ENCODE measurements at regions not wholly inside any gene's neighbourhood (a gene's known extent, or its start where the extent isn't known, plus 50 kb on each side); places are given as distances from the start of the nearest gene placed in this dataset.

- TF ChIP-seq NFE2L1 (CRISPR knock-in tag; IDR thresholded peaks at IDR 0.05): no peak
- TF ChIP-seq, protein P1, sequence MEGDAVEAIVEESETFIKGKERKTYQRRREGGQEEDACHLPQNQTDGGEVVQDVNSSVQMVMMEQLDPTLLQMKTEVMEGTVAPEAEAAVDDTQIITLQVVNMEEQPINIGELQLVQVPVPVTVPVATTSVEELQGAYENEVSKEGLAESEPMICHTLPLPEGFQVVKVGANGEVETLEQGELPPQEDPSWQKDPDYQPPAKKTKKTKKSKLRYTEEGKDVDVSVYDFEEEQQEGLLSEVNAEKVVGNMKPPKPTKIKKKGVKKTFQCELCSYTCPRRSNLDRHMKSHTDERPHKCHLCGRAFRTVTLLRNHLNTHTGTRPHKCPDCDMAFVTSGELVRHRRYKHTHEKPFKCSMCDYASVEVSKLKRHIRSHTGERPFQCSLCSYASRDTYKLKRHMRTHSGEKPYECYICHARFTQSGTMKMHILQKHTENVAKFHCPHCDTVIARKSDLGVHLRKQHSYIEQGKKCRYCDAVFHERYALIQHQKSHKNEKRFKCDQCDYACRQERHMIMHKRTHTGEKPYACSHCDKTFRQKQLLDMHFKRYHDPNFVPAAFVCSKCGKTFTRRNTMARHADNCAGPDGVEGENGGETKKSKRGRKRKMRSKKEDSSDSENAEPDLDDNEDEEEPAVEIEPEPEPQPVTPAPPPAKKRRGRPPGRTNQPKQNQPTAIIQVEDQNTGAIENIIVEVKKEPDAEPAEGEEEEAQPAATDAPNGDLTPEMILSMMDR (IDR thresholded peaks at IDR 0.05): no peak
- TF ChIP-seq JUN (CRISPR knock-in tag; IDR thresholded peaks at IDR 0.05): no peak
- TF ChIP-seq NR1H2 (CRISPR knock-in tag; IDR thresholded peaks at IDR 0.05): no peak
- TF ChIP-seq CREB1 (CRISPR knock-in tag; IDR thresholded peaks at IDR 0.05): no peak
- TF ChIP-seq MAX (CRISPR knock-in tag; IDR thresholded peaks at IDR 0.05): no peak
- no peak for TF ChIP-seq TEAD4 (CRISPR knock-in tag; IDR thresholded peaks at IDR 0.05)
- no peak for TF ChIP-seq FOXP1 (CRISPR knock-in tag; IDR thresholded peaks at IDR 0.05; ENCODE audit: borderline replicate concordance)
- no peak for TF ChIP-seq USF1 (CRISPR knock-in tag; IDR thresholded peaks at IDR 0.05)
- TF ChIP-seq ZNF512 (CRISPR knock-in tag; IDR thresholded peaks at IDR 0.05; ENCODE audit: borderline replicate concordance): no peak
- TF ChIP-seq ZNF232 (CRISPR knock-in tag; IDR thresholded peaks at IDR 0.05): no peak
- TF ChIP-seq ARID4B (CRISPR knock-in tag; IDR thresholded peaks at IDR 0.05; ENCODE audit: borderline replicate concordance): no peak
- no peak for TF ChIP-seq ZNF396 (CRISPR knock-in tag; IDR thresholded peaks at IDR 0.05; ENCODE audit: borderline replicate concordance)
Measured at GRCh38 chr13:29943273-29943672, 92.9 kb upstream of the UBL3 start.
